IPS-20b (cell line): ENCODE measurements at regions not wholly inside any gene's neighbourhood (a gene's known extent, or its start where the extent isn't known, plus 50 kb on each side); places are given as distances from the start of the nearest gene placed in this dataset.
"Not testable (repeated sequence)": the region's sequence is repeated elsewhere in the genome, so short reads cannot be mapped to it uniquely, and the experiment has no call there.

Source experiments
- H3K27ac ChIP-seq: one replicate; pipeline ENCODE4 v1.5.1; 2013; ENCODE audit warnings: low read length
- H3K27me3 ChIP-seq: 2 replicates; pipeline ENCODE4 v1.6.1; 2013; ENCODE audit warnings: mild to moderate bottlenecking, low read length, inconsistent platforms; ENCODE audit not compliant: insufficient read depth
- H3K36me3 ChIP-seq: 2 replicates; pipeline ENCODE4 v1.6.1; 2013; ENCODE audit warnings: low read depth, mild to moderate bottlenecking, inconsistent platforms, low read length, moderate library complexity; ENCODE audit not compliant: insufficient read depth
- H3K4me1 ChIP-seq: 2 replicates; pipeline ENCODE4 v1.6.1; 2013; ENCODE audit warnings: mild to moderate bottlenecking, control low read depth, inconsistent platforms, low read length, moderate library complexity; ENCODE audit not compliant: insufficient read depth
- H3K4me3 ChIP-seq: 2 replicates; pipeline ENCODE4 v1.5.1; 2013; ENCODE audit warnings: mild to moderate bottlenecking, low read length, inconsistent platforms
- H3K9ac ChIP-seq: 2 replicates; pipeline ENCODE4 v1.6.1; 2013; ENCODE audit warnings: low read depth, mild to moderate bottlenecking, inconsistent platforms, low read length, moderate library complexity
- H3K9me3 ChIP-seq: 2 replicates; pipeline ENCODE4 v1.6.1; 2013; ENCODE audit warnings: mild to moderate bottlenecking, low read depth, low read length, inconsistent platforms; ENCODE audit not compliant: insufficient read depth

GRCh38 chr9:15021146-15021545 lies 110.9 kb upstream of the FREM1 start:
- no peak overlapping the region for H3K9ac ChIP-seq
- no peaks in the 10 kb centered on the region for H3K4me1 ChIP-seq
- H3K36me3 ChIP-seq, result no peaks in the 10 kb centered on the region
- H3K27me3 ChIP-seq, result no peaks in the 10 kb centered on the region
- no peaks in the 10 kb centered on the region for H3K9me3 ChIP-seq
- H3K27ac ChIP-seq, result no peak overlapping the region
- H3K4me3 ChIP-seq, result no peak overlapping the region

DNA sequence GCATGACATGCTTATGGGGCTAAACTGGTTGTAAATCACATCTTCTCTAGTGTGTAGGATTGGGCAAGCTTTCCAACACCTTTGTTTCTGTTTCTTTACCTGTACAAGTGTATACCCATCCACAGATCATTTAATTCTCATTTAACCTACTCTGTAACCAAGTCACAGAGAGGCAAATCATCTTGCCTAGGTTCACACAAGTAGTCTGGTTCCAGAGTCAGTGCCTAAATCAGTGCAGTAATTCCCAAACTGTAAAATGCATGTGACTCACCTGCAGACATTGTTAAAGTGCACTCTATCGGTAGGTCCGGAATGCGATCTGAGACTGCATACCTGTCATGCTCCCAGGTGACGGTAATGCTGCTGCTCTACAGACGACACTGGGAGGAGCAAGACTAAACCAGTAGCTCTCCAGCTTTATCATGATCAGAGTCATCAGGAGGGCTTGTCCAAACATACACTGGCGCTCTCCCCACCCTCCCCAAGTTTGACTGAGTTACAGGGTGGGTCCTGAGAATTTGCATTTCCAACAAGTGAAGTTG lies 107.9 kb upstream of the FREM1 start:
- H3K4me1 ChIP-seq, result no peaks in the 10 kb centered on the region
- no peaks in the 10 kb centered on the region for H3K36me3 ChIP-seq
- no peaks in the 10 kb centered on the region for H3K27me3 ChIP-seq
- no peak overlapping the region for H3K4me3 ChIP-seq
- H3K9ac ChIP-seq, result no peak overlapping the region
- H3K9me3 ChIP-seq, result no peaks in the 10 kb centered on the region
- H3K27ac ChIP-seq, result no peak overlapping the region

- Histone ChIP-seq H3K9me3 (no peaks in the 10 kb centered on the region), H3K36me3 (no peaks in the 10 kb centered on the region), H3K9ac (no peak overlapping the region), H3K27me3 (no peaks in the 10 kb centered on the region), H3K4me3 (no peak overlapping the region), H3K4me1 (no peaks in the 10 kb centered on the region), H3K27ac (no peak overlapping the region)
Measured at GRCh38 chr9:15010581-15010980, 100.4 kb upstream of the FREM1 start.

GRCh38 chr9:15007698-15008097 lies 97.5 kb upstream of the FREM1 start:
- H3K4me1 ChIP-seq, result no peaks in the 10 kb centered on the region
- no peak overlapping the region for H3K27ac ChIP-seq
- H3K9ac ChIP-seq, result no peak overlapping the region
- H3K4me3 ChIP-seq, result no peak overlapping the region
- H3K9me3 ChIP-seq, result no peaks in the 10 kb centered on the region
- H3K36me3 ChIP-seq, result no peaks in the 10 kb centered on the region
- H3K27me3 ChIP-seq, result no peaks in the 10 kb centered on the region

DNA sequence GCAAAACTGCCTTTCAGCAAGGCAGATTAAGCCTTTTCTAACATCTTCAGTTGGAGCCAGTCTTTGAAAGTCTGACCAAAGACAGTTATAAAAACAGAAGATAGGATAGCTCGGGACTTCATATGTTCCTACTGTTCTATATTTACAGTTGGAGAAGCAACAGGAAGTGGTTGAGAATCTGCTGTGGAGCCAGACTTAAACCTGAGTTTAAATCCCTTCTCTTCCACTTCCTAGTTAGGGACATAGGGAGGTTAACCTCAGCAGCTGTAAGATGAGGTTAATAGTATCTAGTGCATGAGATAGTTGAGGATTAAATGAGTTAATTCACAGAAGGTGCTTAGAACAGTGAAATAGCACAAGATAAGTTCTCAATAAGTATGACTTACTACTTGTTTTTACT lies 84.5 kb upstream of the FREM1 start:
- no peak overlapping the region for H3K27ac ChIP-seq
- no peaks in the 10 kb centered on the region for H3K27me3 ChIP-seq
- no peaks in the 10 kb centered on the region for H3K9me3 ChIP-seq
- no peaks in the 10 kb centered on the region for H3K36me3 ChIP-seq
- no peak overlapping the region for H3K4me3 ChIP-seq
- no peak overlapping the region for H3K9ac ChIP-seq
- H3K4me1 ChIP-seq, result 0 out of 2 replicates have a peak, but pooled peaks cover 3% of the 10 kb centered on the region

DNA sequence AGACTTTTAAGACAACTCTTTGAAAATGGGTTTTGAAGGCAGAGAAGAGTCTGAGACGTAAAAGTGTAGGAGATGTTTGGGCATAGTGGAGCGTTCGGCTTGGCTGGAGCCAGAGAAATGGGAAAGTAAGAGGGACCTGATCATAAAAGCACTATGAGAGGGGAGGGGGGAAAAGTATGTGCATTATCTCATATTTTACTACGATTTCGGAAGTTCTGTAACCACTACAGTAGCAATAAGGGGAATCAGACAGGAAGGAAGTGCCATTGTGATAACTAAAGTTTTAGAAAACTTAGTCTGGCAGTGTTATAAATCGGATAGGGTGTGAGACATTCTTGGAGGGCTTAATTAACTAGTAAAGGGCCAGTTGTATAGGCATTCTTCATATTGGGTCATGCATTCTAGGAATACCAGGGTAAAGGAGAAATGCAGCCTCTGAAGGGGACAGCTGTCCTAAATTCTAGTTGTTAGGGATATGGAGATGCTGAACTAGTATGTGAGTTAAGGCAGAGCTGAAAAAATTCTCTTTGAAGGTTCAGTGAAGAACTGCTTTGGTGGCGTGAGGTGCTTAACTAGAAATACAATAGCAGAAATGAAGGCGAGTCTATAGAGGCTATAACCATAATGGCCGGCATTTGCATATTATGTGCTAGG lies 83.8 kb upstream of the FREM1 start:
- Histone ChIP-seq H3K9ac (peak overlapping the region; percentile 83; the same call in 1 of the 2 replicates), H3K27ac (no peak overlapping the region), H3K9me3 (no peaks in the 10 kb centered on the region), H3K27me3 (no peaks in the 10 kb centered on the region), H3K4me3 (peak overlapping the region; percentile 90), H3K36me3 (no peaks in the 10 kb centered on the region), H3K4me1 (0 out of 2 replicates have a peak, but pooled peaks cover 3% of the 10 kb centered on the region)

GRCh38 chr9:14993061-14993800 lies 83.0 kb upstream of the FREM1 start:
- Histone ChIP-seq H3K4me1 (0 out of 2 replicates have a peak, but pooled peaks cover 3% of the 10 kb centered on the region), H3K36me3 (no peaks in the 10 kb centered on the region), H3K9ac (peak overlapping the region; percentile 83; the same call in 1 of the 2 replicates), H3K27ac (no peak overlapping the region), H3K27me3 (no peaks in the 10 kb centered on the region), H3K9me3 (no peaks in the 10 kb centered on the region), H3K4me3 (peak overlapping the region; percentile 90)

- peak overlapping the region; percentile 90; the same call in 1 of the 2 replicates for H3K4me3 ChIP-seq
- peak overlapping the region; percentile 63; the same call in 1 of the 2 replicates for H3K9ac ChIP-seq
Measured at GRCh38 chr9:14992516-14992915, 82.3 kb upstream of the FREM1 start.

DNA sequence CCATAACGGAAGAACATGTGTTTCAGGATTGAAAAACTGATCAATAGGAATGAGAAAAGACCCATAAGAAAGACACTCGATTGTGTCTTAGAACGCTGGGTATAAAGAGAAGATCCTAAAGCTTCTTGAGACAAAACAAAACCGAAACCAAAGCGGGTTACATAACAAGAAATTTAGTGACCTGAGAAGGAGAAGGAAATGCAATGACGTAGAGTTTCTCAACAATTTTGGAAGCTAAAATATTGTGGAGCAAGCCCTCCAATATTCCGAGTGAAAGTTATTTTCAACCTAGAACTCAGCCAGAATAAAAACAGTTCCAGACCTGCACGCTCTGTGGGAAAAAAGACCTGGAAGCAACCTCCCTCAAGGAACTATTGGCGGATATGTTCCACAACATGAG lies 81.9 kb upstream of the FREM1 start:
- H3K4me1 ChIP-seq, result 0 out of 2 replicates have a peak, but pooled peaks cover 3% of the 10 kb centered on the region
- H3K27me3 ChIP-seq, result no peaks in the 10 kb centered on the region
- no peak overlapping the region for H3K27ac ChIP-seq
- H3K36me3 ChIP-seq, result no peaks in the 10 kb centered on the region
- H3K9ac ChIP-seq, result peak overlapping the region; percentile 63; the same call in 1 of the 2 replicates
- no peaks in the 10 kb centered on the region for H3K9me3 ChIP-seq
- peak overlapping the region; percentile 90; the same call in 1 of the 2 replicates for H3K4me3 ChIP-seq

More at GRCh38 chr9:14992516-14992915, 82.3 kb upstream of the FREM1 start:
- Histone ChIP-seq H3K4me1 (0 out of 2 replicates have a peak, but pooled peaks cover 3% of the 10 kb centered on the region), H3K27ac (no peak overlapping the region), H3K27me3 (no peaks in the 10 kb centered on the region), H3K9me3 (no peaks in the 10 kb centered on the region), H3K36me3 (no peaks in the 10 kb centered on the region)

GRCh38 chr9:14990647-14991046 lies 80.4 kb upstream of the FREM1 start:
- H3K9me3 ChIP-seq, H3K27ac ChIP-seq, H3K4me1 ChIP-seq, H3K36me3 ChIP-seq, H3K4me3 ChIP-seq, H3K9ac ChIP-seq, H3K27me3 ChIP-seq: not testable (repeated sequence)

- Histone ChIP-seq H3K36me3 (no peaks in the 10 kb centered on the region), H3K27me3 (no peaks in the 10 kb centered on the region), H3K27ac (no peak overlapping the region), H3K4me1 (0 out of 2 replicates have a peak, but pooled peaks cover 3% of the 10 kb centered on the region), H3K9me3 (no peaks in the 10 kb centered on the region), H3K9ac (no peak overlapping the region), H3K4me3 (no peak overlapping the region)
Measured at GRCh38 chr9:14989811-14990210, 79.6 kb upstream of the FREM1 start.

- not testable (repeated sequence) for H3K4me3 ChIP-seq, H3K27ac ChIP-seq, H3K4me1 ChIP-seq, H3K27me3 ChIP-seq, H3K9me3 ChIP-seq, H3K9ac ChIP-seq, H3K36me3 ChIP-seq
Measured at GRCh38 chr9:14989336-14989735, 79.1 kb upstream of the FREM1 start.
